GM23338 (cell line): ENCODE measurements at regions not wholly inside any gene's neighbourhood (a gene's known extent, or its start where the extent isn't known, plus 50 kb on each side); places are given as distances from the start of the nearest gene placed in this dataset.

ENCODE experiments used
- CREB1 ChIP-seq: fragments of 250-450 bp; sonication (Bioruptor Pico); IDR thresholded peaks from 2 replicates; pipeline ENCODE4 v1.5.0; 2020; ENCODE audit warnings: low read depth, mild to moderate bottlenecking, moderate library complexity
- CTCF ChIP-seq, 2 experiments: fragments of 200-600 bp in 1 of 2; sonication (generic) in 1 of 2; conservative IDR thresholded peaks; 2 replicates each; pipeline versions ENCODE4 v1.5.1 to v1.6.1; 2016 to 2017; ENCODE audit warnings: antibody characterized with exemption in 2 of 2, low read depth in 2 of 2, mild to moderate bottlenecking in 2 of 2, moderate library complexity in 1 of 2
- EZH2 ChIP-seq: fragments of 200-600 bp; sonication (generic); IDR thresholded peaks from one replicate; pipeline ENCODE4 v1.8.0; 2017; ENCODE audit warnings: antibody characterized with exemption, mild to moderate bottlenecking, low read depth; ENCODE audit not compliant: unreplicated experiment
- EZH2phosphoT487 ChIP-seq: fragments of 200-600 bp; sonication (generic); IDR thresholded peaks from one replicate; pipeline ENCODE4 v1.8.1; 2018; ENCODE audit warnings: antibody characterized with exemption; ENCODE audit not compliant: unreplicated experiment
- JUNB ChIP-seq: IDR thresholded peaks from one replicate; pipeline ENCODE4 v1.6.1; 2016; ENCODE audit warnings: antibody characterized with exemption; ENCODE audit not compliant: unreplicated experiment
- NANOG ChIP-seq: IDR thresholded peaks from 2 replicates; pipeline ENCODE4 v1.6.1; 2016; ENCODE audit warnings: antibody characterized with exemption, borderline replicate concordance
- POLR2AphosphoS5 ChIP-seq: IDR thresholded peaks from 2 replicates; pipeline ENCODE4 v1.6.1; 2016; ENCODE audit warnings: antibody characterized with exemption, low read depth
- STAT1 ChIP-seq: IDR thresholded peaks from one replicate; pipeline ENCODE4 v1.6.1; 2016; ENCODE audit warnings: antibody characterized with exemption; ENCODE audit not compliant: unreplicated experiment
- ZNF114 ChIP-seq: fragments of 250-450 bp; sonication (Bioruptor Pico); IDR thresholded peaks from 2 replicates; pipeline ENCODE4 v1.5.0; 2020; ENCODE audit warnings: mild to moderate bottlenecking, moderate library complexity
- ZNF331 ChIP-seq: fragments of 250-450 bp; sonication (Bioruptor Pico); IDR thresholded peaks from 2 replicates; pipeline ENCODE4 v1.5.0; 2020; ENCODE audit warnings: low read depth, mild to moderate bottlenecking, moderate library complexity
- TF ChIP-seq, protein P1 (sequence below): IDR thresholded peaks from 2 replicates; pipeline ENCODE4 v1.6.1; 2016; ENCODE audit warnings: antibody characterized with exemption
- TF ChIP-seq, protein P2 (sequence below): IDR thresholded peaks from one replicate; pipeline ENCODE4 v1.6.1; 2018; ENCODE audit warnings: antibody characterized with exemption; ENCODE audit not compliant: unreplicated experiment

DNA sequence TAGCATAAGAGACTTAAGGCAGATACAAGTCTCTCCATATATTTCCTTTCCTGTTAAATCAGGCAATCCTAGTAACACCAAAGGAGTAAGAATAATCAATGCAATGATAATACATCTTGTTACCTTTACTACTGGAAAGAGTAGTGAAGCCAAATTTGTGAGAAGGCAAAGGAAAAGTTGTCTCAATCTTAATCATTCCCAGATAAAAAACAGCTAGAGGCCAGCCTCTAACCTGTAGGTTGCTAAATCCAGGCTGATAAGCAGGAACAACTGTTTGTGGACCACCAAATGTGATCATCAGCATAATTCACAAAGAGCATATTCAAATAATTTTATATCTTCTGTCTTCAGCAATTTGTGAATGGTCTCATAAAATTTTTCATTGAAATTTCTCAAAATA is 189.2 kb upstream of the ADGRB3 start:
- TF ChIP-seq CTCF (conservative IDR thresholded peaks at IDR 0.05; ENCODE audit: low read depth in 2 of 2) (no peak), POLR2AphosphoS5 (no peak), CREB1 (CRISPR knock-in tag) (no peak), JUNB (no peak), EZH2phosphoT487 (no peak), EZH2 (no peak), NANOG (no peak), ZNF114 (CRISPR knock-in tag) (no peak), STAT1 (no peak), ZNF331 (no peak)
- TF ChIP-seq, protein P1, sequence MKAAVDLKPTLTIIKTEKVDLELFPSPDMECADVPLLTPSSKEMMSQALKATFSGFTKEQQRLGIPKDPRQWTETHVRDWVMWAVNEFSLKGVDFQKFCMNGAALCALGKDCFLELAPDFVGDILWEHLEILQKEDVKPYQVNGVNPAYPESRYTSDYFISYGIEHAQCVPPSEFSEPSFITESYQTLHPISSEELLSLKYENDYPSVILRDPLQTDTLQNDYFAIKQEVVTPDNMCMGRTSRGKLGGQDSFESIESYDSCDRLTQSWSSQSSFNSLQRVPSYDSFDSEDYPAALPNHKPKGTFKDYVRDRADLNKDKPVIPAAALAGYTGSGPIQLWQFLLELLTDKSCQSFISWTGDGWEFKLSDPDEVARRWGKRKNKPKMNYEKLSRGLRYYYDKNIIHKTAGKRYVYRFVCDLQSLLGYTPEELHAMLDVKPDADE = no peak
- TF ChIP-seq, protein P2, sequence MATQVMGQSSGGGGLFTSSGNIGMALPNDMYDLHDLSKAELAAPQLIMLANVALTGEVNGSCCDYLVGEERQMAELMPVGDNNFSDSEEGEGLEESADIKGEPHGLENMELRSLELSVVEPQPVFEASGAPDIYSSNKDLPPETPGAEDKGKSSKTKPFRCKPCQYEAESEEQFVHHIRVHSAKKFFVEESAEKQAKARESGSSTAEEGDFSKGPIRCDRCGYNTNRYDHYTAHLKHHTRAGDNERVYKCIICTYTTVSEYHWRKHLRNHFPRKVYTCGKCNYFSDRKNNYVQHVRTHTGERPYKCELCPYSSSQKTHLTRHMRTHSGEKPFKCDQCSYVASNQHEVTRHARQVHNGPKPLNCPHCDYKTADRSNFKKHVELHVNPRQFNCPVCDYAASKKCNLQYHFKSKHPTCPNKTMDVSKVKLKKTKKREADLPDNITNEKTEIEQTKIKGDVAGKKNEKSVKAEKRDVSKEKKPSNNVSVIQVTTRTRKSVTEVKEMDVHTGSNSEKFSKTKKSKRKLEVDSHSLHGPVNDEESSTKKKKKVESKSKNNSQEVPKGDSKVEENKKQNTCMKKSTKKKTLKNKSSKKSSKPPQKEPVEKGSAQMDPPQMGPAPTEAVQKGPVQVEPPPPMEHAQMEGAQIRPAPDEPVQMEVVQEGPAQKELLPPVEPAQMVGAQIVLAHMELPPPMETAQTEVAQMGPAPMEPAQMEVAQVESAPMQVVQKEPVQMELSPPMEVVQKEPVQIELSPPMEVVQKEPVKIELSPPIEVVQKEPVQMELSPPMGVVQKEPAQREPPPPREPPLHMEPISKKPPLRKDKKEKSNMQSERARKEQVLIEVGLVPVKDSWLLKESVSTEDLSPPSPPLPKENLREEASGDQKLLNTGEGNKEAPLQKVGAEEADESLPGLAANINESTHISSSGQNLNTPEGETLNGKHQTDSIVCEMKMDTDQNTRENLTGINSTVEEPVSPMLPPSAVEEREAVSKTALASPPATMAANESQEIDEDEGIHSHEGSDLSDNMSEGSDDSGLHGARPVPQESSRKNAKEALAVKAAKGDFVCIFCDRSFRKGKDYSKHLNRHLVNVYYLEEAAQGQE = no peak
